Thyroid gland (tissue), 4 donors: ENCODE measurements at regions not wholly inside any gene's neighbourhood (a gene's known extent, or its start where the extent isn't known, plus 50 kb on each side); places are given as distances from the start of the nearest gene placed in this dataset.

Source experiments
- DNase-seq, 2 donors: peaks; one replicate each; pipeline ENCODE4 v3.0.0-alpha.2; 2019
- H3K27ac ChIP-seq, 3 donors: fragments of 200-600 bp; sonication (generic); 1 replicate in 2 of 3; 2 replicates in 1 of 3; pipeline ENCODE4 v1.5.1; 2016 to 2019; ENCODE audit warnings: mild to moderate bottlenecking in 1 of 3, moderate library complexity in 1 of 3
- H3K27me3 ChIP-seq: fragments of 200-600 bp; sonication (generic); one replicate; pipeline ENCODE4 v1.5.1; 2019
- H3K36me3 ChIP-seq, 2 donors: fragments of 200-600 bp; sonication (generic); one replicate each; pipeline ENCODE4 v1.5.1; 2016 to 2019
- H3K4me1 ChIP-seq, 2 donors: fragments of 200-600 bp; sonication (generic); one replicate each; pipeline ENCODE4 v1.5.1; 2017 to 2019
- H3K4me3 ChIP-seq, 3 donors: fragments of 200-600 bp; sonication (generic); replicated peaks in 1 of 3; 1 replicate in 2 of 3; 2 replicates in 1 of 3; pipeline ENCODE4 v1.5.1; 2016; ENCODE audit warnings: mild to moderate bottlenecking in 1 of 3
- H3K9me3 ChIP-seq: fragments of 200-600 bp; sonication (generic); one replicate; pipeline ENCODE4 v1.5.1; 2017
- CTCF ChIP-seq, 6 experiments: fragments of 200-600 bp in 3 of 6; fragments of 450-650 bp in 3 of 6; sonication (generic) in 3 of 6; IDR thresholded peaks; one replicate each; pipeline ENCODE4 v1.5.1; 2016 to 2019; ENCODE audit warnings: antibody characterized with exemption in 6 of 6, mild to moderate bottlenecking in 2 of 6, inconsistent platforms in 1 of 6, moderate library complexity in 1 of 6
- POLR2A ChIP-seq, 2 donors: fragments of 450-650 bp; IDR thresholded peaks; one replicate each; pipeline ENCODE4 v1.6.1; 2017; ENCODE audit warnings: antibody characterized with exemption in 2 of 2, mild to moderate bottlenecking in 2 of 2, moderate library complexity in 1 of 2
- WGBS, 2 donors: methylation state at CpG; one replicate each; pipeline ENCODE4 v1.1.5; 2017; 5-methylcytosine and 5-hydroxymethylcytosine counted together
- intact Hi-C: fragments of 100-400 bp; cut with DNase I; formaldehyde crosslinking; loops from one replicate; pipeline ENCODE4 v1.15.1; 2023

GRCh38 chr2:155309483-155309882, 611.0 kb downstream of the KCNJ3 start:
- TF ChIP-seq CTCF (IDR thresholded peaks at IDR 0.05) (no peak), POLR2A (IDR thresholded peaks at IDR 0.05) (no peak)
- no peaks in the 10 kb centered on the region for H3K4me1 ChIP-seq
- intact Hi-C loops: no loop called here

GRCh38 chr2:155308367-155309009, 610.0 kb downstream of the KCNJ3 start:
- TF ChIP-seq POLR2A (IDR thresholded peaks at IDR 0.05): no peak
- TF ChIP-seq CTCF (IDR thresholded peaks at IDR 0.05): no peak
- Histone ChIP-seq H3K4me1 (no peaks in the 10 kb centered on the region), H3K27ac (no peak overlapping the region), H3K4me3 (no peak overlapping the region), H3K9me3 (no peaks in the 10 kb centered on the region), H3K36me3 (no peaks in the 10 kb centered on the region), H3K27me3 (no peaks in the 10 kb centered on the region)
- DNase-seq: no peak
- WGBS, 2 donors: 85 to 92% methylated on average over 1 of the region's 1 CpG
- intact Hi-C loops: no loop called here

More at GRCh38 chr2:155309483-155309882, 611.0 kb downstream of the KCNJ3 start:
- 94 to 100% methylated on average over 1 of the region's 1 CpG for WGBS, 2 donors
- DNase-seq: no peak
- no peak overlapping the region for H3K27ac ChIP-seq
- no peaks in the 10 kb centered on the region for H3K36me3 ChIP-seq
- no peaks in the 10 kb centered on the region for H3K27me3 ChIP-seq
- no peak overlapping the region for H3K4me3 ChIP-seq
- no peaks in the 10 kb centered on the region for H3K9me3 ChIP-seq

- no peak for TF ChIP-seq POLR2A (IDR thresholded peaks at IDR 0.05)
- TF ChIP-seq CTCF (IDR thresholded peaks at IDR 0.05): no peak
- Histone ChIP-seq H3K36me3 (no peaks in the 10 kb centered on the region), H3K27me3 (no peaks in the 10 kb centered on the region), H3K9me3 (no peaks in the 10 kb centered on the region), H3K4me3 (no peak overlapping the region), H3K27ac (no peak overlapping the region), H3K4me1 (no peaks in the 10 kb centered on the region)
- intact Hi-C loops: no loop called here
- DNase-seq: no peak
Measured at GRCh38 chr2:155301221-155301620, 602.7 kb downstream of the KCNJ3 start.

GRCh38 chr2:155298001-155298400, 599.5 kb downstream of the KCNJ3 start:
- no peak for DNase-seq
- WGBS, 2 donors: 43 to 57% methylated on average over 1 of the region's 1 CpG
- intact Hi-C loops: no loop called here
- Histone ChIP-seq H3K9me3 (no peaks in the 10 kb centered on the region), H3K27ac (no peak overlapping the region), H3K27me3 (no peaks in the 10 kb centered on the region), H3K36me3 (no peaks in the 10 kb centered on the region), H3K4me1 (no peaks in the 10 kb centered on the region), H3K4me3 (no peak overlapping the region)
- TF ChIP-seq POLR2A (IDR thresholded peaks at IDR 0.05) (no peak), CTCF (IDR thresholded peaks at IDR 0.05) (no peak)

GRCh38 chr2:155294358-155294757, 595.9 kb downstream of the KCNJ3 start:
- WGBS, 2 donors: 67 to 76% methylated on average over 1 of the region's 1 CpG
- H3K27me3 ChIP-seq: no peaks in the 10 kb centered on the region
- intact Hi-C loops: no loop called here

More at GRCh38 chr2:155294358-155294757, 595.9 kb downstream of the KCNJ3 start:
- H3K4me1 ChIP-seq: no peaks in the 10 kb centered on the region
- H3K36me3 ChIP-seq: no peaks in the 10 kb centered on the region
- DNase-seq: no peak
- TF ChIP-seq CTCF (IDR thresholded peaks at IDR 0.05): no peak
- TF ChIP-seq POLR2A (IDR thresholded peaks at IDR 0.05): no peak
- H3K4me3 ChIP-seq: no peak overlapping the region
- H3K27ac ChIP-seq: no peak overlapping the region
- no peaks in the 10 kb centered on the region for H3K9me3 ChIP-seq
